ENCODE measurements at regions not wholly inside any gene's neighbourhood (a gene's known extent, or its start where the extent isn't known, plus 50 kb on each side); places are given as distances from the start of the nearest gene placed in this dataset.
"Not testable (repeated sequence)": the region's sequence is repeated elsewhere in the genome, so short reads cannot be mapped to it uniquely, and the experiment has no call there.

DNA sequence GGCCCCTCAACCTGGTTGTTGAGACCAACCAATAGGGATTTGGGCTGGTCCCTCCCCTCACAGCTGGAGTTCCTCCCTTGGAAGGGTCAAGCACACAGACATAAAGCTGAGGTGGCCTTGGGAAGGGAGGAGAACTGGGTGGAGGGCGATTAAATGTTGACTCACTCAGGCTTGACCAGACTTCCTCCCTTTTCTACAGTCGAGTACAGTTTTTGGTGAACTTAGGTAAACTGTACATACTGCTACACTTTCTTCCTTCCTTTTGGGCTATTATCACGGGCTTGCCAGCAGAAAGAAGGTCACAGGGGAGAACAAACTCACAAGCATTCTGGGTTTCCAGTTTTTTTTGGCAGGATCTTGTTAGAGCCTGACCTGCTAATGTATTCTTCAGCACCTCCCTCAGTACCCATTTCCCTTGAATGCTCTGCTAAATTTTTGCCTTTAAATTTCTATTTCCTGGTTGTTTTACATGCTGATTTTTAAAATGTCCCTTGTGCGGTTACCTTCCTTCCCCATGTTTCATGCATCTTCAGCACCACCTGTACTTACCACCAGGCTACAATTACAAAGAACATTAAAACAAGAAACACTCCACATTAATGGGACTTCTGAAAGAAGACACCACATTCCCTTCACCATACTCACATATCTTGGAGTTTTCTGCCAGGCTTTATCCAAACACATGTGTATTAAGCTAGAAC lies 135.2 kb upstream of the RASGEF1B start:
- DNase-seq (ENCODE audit: low read depth in 4 of 4, low spot score in 1 of 4) = no peak

DNA sequence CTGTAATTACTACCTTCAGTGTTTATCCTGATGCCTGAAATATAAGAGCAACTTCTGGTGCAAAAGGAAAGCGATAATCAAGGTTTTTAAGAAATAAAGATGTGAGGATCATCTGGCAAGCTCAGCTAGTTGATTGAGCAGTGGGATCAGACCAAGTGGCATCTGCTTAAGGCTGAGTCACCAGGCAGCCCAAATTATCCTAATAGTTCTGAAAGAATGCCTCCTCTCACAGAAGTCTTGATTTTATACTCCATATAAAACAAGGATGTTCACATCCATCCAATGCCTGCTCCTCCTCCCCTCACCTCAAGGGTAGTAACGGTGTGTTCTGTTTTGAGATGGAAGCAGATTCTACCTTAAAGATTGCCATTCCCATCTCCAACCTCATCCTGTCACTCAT lies 134.5 kb upstream of the RASGEF1B start:
- no peak for DNase-seq (ENCODE audit: low read depth in 4 of 4, low spot score in 1 of 4)

DNA sequence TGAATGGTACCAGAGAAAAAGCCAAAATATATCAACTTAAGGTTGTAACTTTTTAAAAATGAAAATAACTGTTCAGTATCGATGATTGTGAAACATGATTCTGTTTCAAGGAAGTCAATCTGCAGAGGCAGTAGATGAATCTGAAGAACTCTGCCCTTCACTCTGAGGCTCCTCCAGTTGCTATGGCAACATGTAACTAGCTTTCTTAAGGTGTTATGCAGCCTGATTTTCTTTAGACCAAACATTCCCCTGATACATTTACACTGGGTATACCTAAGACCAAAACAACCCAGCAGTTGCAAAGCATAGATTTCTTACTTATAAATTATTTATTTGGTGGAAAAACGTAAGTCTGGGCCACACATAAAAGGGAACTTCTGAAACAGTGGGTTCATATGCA lies 133.6 kb upstream of the RASGEF1B start:
- no peak for DNase-seq (ENCODE audit: low read depth in 4 of 4, low spot score in 1 of 4)

DNA sequence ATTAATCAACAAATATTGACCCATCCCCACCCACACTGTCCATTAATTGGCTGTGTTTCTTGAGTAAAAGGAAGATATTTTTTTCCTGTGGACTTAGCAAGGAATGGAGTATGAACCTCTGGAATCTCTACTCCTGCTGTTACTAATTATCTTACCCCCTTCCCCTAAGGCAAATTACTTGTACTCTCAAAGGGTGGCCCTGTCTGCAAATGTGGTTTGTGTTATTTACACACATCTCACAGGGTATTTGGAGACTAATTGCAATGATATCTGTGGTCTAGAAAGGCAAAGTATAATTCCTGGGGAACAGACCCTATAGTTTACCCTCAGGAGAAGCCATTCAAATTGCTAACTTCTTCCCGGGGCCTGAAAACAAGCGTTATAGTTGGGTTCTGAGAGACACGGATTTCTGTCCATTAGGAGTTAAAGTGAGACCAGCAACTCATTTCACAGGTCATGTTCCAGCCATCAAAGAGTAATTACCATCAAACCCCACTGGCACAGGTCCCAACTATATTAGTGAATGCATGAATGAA lies 133.0 kb upstream of the RASGEF1B start:
- no peak for DNase-seq (ENCODE audit: low read depth in 4 of 4, low spot score in 1 of 4)

DNA sequence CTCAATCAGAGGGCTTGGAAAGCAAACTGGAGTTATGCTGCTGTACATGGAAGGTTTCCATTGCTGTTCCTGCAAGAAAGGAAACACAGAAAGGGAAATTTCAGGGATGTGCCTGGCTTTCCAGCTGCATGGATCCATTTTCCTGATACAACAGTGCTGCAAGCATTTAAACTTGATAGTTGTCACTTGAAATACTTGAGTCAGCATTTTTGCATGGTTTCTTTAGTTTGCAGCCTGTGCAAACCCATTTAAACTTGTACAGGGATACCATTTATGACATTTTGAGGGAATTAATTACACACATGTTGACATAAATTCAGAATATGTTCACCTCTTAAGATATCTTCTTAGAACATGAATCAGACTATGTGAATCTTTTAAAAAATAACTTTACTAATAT lies 131.1 kb upstream of the RASGEF1B start:
- no peak for DNase-seq (ENCODE audit: low read depth in 4 of 4, low spot score in 1 of 4)

DNA sequence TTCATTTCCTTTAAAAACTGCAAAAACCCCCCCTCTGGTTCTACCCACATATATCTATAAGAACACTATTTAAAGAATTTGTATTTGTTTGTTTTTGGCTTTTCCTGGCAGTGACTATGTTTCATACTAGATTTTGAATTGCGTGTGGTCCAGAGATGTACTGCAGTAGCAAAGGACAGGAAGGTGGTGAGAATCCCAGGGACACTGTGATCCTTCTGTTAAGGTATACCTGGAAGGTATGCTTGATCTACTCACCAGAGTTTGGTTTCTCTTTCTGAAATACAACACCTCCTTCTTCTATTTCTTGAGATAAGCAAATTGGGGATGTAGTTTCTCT lies 129.6 kb upstream of the RASGEF1B start:
- no peak for DNase-seq (ENCODE audit: low read depth in 4 of 4, low spot score in 1 of 4)

DNA sequence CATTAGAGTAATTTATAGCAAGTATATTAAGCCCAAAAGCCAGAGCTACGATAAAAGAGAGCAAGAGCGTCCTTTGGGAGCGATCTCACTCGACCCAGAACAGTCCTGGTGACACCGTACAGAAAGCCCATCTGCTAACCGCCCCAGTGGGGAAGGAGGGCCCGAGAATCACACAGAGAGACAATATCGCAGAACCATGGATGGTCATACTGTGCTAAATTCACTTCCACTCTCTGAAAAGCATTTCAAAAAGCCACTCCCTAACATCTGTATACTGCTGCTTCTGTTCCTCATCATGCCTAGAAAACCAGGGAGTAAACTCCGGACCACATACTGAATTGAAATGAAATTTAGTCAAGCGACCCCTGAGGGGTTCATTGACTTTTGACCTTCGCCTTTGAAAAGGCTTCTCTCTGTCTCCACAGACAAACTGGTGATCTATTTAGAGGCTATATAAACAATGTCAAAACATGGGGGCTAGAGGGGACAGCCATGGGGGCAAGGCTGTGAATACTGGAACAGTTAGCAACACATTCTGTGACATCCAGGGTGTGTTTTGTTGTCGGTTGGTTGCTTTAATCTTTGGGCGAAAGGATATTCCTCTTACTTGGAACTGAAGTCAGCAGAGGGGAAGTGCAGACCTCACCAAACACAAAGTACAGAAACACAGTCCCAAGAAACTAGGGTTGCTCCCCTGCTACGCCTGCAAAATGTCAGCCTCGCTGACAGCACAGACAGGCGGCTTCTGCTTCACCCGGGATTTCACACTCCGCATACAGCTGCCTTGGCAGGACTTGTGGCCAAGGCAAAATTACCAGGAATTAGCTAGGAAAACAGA lies 129.0 kb upstream of the RASGEF1B start:
- no peak for DNase-seq (ENCODE audit: low read depth in 4 of 4, low spot score in 1 of 4)

DNA sequence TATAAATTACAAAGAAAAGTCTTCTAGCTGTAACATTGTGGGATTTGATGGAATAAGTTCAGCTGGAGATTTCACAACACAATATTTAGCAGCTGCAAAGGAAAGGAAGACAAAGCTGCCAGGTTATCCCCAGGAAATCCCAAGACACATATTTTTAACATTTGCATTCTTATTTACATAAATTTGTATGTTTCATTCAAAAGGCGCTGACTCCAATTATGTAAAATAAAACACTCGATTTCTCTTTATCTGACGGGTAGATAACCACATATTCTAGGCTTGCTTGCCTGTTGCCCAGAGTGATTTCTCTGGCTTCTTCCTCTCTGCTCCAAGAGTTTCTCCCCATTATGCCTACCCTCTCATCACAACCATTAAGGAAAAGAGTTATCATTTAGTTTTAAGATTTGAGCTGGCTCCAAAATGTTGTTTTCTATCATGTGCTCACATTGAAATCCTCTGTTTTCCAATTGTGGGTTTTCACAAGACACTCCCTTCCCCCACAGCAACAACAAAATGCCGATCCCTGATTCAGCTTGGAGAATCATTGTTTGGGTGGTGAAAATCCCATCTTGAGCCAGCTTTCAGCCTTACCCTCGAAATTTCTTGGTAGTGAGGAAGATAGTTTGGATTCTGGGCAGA lies 128.2 kb upstream of the RASGEF1B start:
- no peak for DNase-seq (ENCODE audit: low read depth in 4 of 4, low spot score in 1 of 4)

DNA sequence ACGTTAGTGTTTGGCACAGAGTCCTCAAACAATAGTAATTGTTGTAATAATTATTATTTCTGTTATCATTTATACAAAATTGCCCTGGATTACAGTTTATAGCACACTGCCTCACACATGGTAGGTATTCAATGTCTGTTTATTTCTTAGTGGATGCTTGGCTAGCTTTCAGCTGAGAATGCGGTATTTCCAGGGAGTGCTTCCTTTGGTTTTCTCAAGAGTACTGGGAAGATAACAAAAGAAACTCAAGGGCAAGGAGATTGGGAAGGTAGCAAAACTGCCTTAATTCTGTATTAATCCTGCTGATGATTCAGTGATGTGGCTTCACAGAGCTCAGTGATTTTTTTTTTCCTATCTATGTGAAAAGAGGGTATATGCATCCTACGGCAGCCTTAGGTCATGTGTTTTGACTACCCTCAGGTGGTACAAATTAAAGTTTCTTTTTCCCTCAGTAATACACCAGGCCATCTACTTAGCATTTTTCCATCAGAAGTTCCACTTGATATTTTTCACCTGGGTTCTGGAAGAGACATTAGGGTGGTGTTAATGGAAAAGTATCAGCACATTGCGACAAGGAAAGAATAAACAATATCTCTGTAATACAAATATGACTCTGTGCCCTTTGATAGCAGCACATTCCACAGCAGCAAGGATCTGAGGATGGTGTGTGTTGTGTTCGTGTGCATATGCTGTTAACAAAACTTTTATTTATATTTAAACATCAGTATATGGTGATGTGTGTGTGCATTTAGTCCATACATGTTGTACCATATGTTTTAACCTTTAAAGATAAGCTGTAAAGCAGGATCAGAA lies 124.3 kb upstream of the RASGEF1B start:
- DNase-seq (ENCODE audit: low read depth in 4 of 4, low spot score in 1 of 4) = no peak

DNA sequence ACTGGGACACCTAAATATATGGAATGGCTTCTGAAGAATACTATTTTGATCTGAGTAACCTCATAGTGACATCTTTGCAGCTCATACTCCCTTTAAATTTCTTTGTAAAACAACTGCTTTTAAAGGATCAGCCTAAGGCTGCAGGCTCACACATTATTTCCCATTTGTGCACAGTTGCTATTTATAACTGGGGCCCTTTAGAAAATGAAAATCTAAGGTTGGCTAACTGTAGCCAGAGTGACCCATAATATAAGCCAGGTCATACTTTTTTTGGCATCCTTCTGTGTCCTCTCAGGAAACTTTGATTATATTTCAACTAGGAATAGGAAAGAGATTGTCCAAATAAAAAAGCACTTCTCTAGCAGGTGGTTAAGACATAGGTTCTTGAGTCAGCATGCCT lies 123.6 kb upstream of the RASGEF1B start:
- no peak for DNase-seq (ENCODE audit: low read depth in 4 of 4, low spot score in 1 of 4)

DNA sequence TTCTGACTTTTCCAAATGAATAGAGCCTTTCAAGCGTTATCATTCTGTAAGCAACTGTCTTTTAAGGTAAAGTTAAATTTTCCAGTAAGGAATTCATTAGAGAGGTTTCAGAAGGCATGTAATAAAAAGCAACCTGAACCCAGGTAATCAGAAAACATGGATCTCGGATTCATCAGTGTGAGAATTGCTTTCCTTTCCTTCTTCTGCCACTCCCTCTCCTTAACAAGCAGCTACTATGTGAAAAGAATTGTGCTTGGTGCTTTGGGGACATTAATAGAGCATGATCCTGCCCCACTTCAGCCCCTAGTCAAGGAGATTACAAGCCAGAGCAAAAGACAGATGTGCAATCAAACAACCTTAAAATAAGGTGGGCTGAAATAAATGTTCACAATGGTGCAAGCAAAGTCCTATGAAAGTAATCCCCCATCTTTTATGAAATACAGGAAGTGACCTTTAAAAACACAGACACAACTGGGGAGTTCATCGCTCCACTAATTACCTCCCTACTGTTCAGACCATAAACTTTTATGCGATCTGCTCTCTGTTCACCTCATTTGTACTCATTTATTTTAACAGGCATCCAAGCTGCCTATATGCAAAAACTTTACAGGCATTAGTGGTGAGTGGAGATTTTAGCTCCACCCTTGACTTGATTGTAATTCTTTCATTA lies 122.9 kb upstream of the RASGEF1B start:
- no peak for DNase-seq (ENCODE audit: low read depth in 4 of 4, low spot score in 1 of 4)

DNA sequence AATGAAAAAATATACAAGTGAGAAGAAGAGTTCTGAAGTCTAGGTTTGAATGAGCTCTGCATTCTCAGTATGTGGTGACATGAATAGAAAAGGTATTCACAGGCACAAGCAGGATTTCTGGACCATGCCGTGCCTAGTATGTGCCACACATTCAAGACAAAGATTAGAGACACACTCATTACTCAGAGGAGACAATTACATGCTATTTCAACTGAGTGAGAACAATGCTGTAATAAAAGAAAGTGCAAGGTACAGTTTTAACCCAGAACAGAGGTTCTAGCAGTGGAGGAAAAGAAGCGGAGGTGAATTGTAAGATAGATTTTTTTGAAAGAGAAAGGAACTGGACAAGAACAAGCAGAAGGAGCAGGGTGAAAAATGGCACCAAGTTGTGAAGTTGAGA lies 121.0 kb upstream of the RASGEF1B start:
- DNase-seq (ENCODE audit: low read depth in 4 of 4, low spot score in 1 of 4) = no peak

DNA sequence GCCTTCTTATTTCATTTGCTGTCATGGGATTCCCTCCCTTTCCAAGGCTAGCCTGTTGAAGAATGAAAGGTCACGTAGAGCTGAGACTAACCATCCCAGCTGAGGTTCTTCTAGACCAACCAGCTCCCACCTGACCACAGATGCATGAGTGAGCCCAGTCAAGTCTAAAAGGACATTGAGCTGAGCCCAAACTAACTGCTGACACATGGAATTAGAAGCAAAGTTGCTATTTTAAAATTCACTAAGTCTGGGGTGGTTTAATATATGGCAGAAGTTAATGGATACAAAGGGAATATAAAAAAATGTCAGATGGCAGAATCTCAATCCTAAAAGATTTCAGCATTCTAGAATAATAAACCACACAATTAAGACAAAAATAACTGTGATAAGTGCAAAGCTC lies 118.9 kb upstream of the RASGEF1B start:
- no peak for DNase-seq (ENCODE audit: low read depth in 4 of 4, low spot score in 1 of 4)

DNA sequence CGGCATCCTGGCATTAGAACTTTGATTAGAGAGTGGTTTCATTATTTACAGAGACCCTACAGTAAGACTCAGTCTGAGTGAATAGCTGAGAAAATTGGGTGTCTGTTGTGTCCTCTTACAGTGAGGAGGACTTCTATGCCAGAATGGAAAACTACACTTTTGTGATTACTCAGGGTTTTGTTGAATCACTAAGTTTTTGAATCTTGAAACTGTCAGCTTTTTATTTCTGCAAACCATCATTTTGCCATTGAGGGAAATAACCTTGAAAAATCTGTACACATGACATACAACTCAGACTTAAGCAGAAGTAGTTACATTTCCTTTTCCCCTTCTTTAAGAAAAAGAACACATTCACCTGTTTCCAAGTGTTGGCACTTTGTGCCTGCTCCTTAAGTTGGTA lies 117.6 kb upstream of the RASGEF1B start:
- no peak for DNase-seq (ENCODE audit: low read depth in 4 of 4, low spot score in 1 of 4)

DNA sequence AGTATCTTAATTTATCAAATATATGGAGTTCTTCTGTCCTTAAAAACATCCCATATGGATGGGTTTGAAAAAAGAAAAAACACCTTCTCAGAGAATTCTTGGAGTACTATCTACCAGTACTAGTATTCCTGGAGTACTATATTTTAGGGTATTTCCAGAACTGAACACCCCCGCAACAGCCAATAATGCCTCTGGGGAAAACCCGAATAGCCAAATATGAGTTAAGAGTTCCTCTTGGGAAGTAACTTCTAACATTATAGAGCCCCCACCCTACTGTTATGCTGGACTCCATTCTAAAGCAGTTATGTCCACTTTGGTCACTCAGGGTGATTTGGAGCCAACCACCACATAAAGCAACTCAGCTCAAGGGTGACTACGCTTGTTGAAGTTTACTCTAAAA lies 115.0 kb upstream of the RASGEF1B start:
- no peak for DNase-seq (ENCODE audit: low read depth in 4 of 4, low spot score in 1 of 4)

DNA sequence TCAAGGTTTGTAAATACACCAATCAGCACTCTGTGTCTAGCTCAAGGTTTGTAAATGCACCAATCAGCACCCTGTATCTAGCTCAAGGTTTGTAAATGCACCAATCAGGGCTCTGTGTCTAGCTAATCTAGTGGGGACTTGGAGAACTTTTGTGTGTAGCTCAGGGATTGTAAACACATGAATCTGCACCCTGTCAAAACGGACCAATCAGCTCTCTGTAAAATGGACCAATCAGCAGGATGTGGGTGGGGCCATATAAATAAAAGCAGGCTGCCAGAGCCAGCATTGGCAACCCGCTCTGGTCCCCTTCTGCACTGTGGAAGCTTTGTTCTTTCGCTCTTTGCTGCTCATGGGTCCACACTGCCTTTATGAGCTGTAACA lies 109.3 kb upstream of the RASGEF1B start:
- DNase-seq (ENCODE audit: low read depth in 4 of 4, low spot score in 1 of 4) = not testable (repeated sequence)

DNA sequence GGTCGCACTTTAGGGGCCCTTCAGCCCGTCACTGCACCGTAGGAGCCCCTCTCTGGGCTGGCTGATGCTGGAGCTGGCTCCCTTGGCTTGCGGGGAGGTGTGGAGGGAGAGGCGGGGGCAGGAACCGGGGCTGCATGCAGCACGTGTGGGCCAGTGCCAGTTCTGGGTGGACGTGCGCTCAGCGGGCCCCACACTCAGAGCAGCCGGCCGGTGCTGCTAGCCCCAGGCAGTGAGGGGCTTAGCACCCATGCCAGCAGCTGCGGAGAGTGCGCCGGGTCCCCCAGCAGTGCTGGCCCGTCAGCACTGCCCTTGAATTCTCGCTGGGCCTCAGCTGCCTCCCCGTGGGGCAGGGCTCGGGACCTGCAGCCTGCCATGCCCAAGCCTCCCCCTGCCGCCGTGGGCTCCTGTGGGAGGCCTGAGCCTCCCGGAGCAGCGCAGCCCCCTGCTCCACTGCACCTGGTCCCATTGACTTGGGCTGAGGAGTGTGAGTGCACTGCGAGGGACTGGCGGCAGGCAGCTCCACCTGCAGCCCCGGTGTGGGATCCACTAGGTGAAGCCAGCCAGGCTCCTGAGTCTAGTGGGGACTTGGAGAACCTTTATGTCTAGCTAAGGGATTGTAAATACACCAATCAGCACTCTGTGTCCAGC lies 108.8 kb upstream of the RASGEF1B start:
- DNase-seq (ENCODE audit: low read depth in 4 of 4, low spot score in 1 of 4) = no peak

DNA sequence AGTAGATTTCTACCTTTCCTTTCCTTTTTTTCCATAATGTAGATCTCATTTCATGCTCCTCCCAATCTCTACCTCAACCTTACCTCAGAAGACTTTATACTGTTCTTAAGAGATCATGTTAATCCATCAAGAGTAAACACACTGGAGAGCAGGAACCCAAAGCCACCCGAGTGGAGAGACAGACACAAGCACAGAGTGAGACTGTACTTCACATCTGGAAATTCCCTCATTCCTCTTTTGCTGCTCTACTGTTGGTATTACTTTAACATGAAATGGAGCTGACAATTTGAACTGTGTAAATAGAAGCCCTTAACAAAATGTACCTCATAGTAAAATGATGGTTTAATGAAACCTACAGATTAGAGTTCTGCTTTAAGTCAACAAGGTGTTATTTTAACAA lies 105.7 kb upstream of the RASGEF1B start:
- DNase-seq (ENCODE audit: low read depth in 4 of 4, low spot score in 1 of 4) = no peak

DNA sequence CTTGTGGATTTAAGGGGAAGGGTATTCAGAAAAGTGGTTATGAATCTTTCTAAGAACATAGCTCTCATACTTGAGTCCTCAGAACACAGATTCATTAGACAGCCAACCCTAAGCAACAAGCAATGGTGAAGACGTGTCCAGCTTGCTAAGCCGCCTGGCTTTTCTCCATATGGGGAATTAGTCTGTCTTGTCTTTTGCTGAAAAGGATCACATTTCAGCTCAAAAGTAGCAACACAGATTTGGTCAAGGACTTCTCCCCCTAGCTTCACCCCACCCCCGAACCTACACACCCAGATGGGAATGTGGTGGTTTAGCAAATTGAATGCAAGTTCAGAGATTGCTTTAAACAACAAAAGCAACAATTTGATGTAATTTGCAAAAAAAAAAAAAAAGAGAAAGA lies 103.3 kb upstream of the RASGEF1B start:
- DNase-seq (ENCODE audit: low read depth in 4 of 4, low spot score in 1 of 4) = no peak

DNA sequence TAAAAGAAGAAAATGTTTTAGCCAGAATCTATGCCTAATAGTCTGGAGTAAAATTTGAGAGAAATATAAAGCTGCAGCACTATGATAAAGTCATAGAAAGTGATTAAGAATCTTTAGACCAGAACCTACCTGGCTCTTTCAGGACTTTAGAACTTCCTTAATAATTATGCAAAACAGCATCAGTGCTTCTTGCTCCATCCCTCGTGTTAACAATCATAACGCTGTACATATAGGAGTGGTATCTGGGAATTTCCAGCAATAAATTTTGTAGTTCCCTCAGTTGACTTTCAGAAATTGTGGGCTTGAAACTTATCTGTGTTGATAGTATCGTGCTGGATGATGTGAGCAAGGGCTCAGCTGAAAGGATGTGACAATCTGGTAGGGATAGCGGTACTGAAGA lies 102.1 kb upstream of the RASGEF1B start:
- DNase-seq (ENCODE audit: low read depth in 4 of 4, low spot score in 1 of 4) = no peak
